Stimulated activated CD8-positive, alpha-beta memory T cell treated with anti-CD3 and anti-CD28 coated beads, Interleukin-7, amount 100 ng/mL, for 1 hour (primary cell): ENCODE measurements at regions not wholly inside any gene's neighbourhood (a gene's known extent, or its start where the extent isn't known, plus 50 kb on each side); places are given as distances from the start of the nearest gene placed in this dataset.
"Not testable (repeated sequence)": the region's sequence is repeated elsewhere in the genome, so short reads cannot be mapped to it uniquely, and the experiment has no call there.

Source experiments
- DNase-seq, 2 donors: peaks; one replicate each; pipeline ENCODE4 v3.0.0-alpha.2; 2020; ENCODE audit warnings: low read depth in 2 of 2

GRCh38 chr5:135179308-135179980 is 145.4 kb upstream of the PITX1 start:
- no peak for DNase-seq

- DNase-seq, result no peak
Observed at GRCh38 chr5:135178476-135179155, 144.6 kb upstream of the PITX1 start.

- no peak for DNase-seq
Observed at GRCh38 chr5:135177591-135177990, 143.6 kb upstream of the PITX1 start.

- DNase-seq, result no peak
Observed at GRCh38 chr5:135176991-135177390, 143.0 kb upstream of the PITX1 start.

- no peak for DNase-seq
Observed at GRCh38 chr5:135174315-135175096, 140.5 kb upstream of the PITX1 start.

GRCh38 chr5:135173662-135174290 is 139.7 kb upstream of the PITX1 start:
- DNase-seq, result no peak

GRCh38 chr5:135172718-135173117 is 138.7 kb upstream of the PITX1 start:
- no peak for DNase-seq

- DNase-seq, result no peak
Observed at GRCh38 chr5:135171336-135171735, 137.3 kb upstream of the PITX1 start.

GRCh38 chr5:135170500-135170899 is 136.5 kb upstream of the PITX1 start:
- DNase-seq, result no peak

- no peak for DNase-seq
Observed at GRCh38 chr5:135169753-135170152, 135.7 kb upstream of the PITX1 start.

GRCh38 chr5:135167634-135168033 is 133.6 kb upstream of the PITX1 start:
- DNase-seq, result no peak

GRCh38 chr5:135164873-135165614 is 131.0 kb upstream of the PITX1 start:
- not testable (repeated sequence) for DNase-seq

- no peak for DNase-seq
Observed at GRCh38 chr5:135163964-135164363, 129.9 kb upstream of the PITX1 start.

- no peak for DNase-seq
Observed at GRCh38 chr5:135163391-135163790, 129.4 kb upstream of the PITX1 start.

- DNase-seq, result no peak
Observed at GRCh38 chr5:135162661-135163265, 128.7 kb upstream of the PITX1 start.

- no peak for DNase-seq
Observed at GRCh38 chr5:135161221-135161620, 127.2 kb upstream of the PITX1 start.

- no peak for DNase-seq
Observed at GRCh38 chr5:135160036-135160675, 126.1 kb upstream of the PITX1 start.

- DNase-seq, result no peak
Observed at GRCh38 chr5:135159626-135160025, 125.6 kb upstream of the PITX1 start.

GRCh38 chr5:135158982-135159381 is 125.0 kb upstream of the PITX1 start:
- no peak for DNase-seq

- DNase-seq, result no peak
Observed at GRCh38 chr5:135158314-135158697, 124.3 kb upstream of the PITX1 start.
